Left lobe of liver (tissue), 2 donors: ENCODE measurements at regions not wholly inside any gene's neighbourhood (a gene's known extent, or its start where the extent isn't known, plus 50 kb on each side); places are given as distances from the start of the nearest gene placed in this dataset.

Source experiments
- ATAC-seq: fragments of 200-7000 bp; cut with Tn5 transposase; one replicate; pipeline ENCODE4 v1.9.1; 2020; ENCODE audit warnings: mild to moderate bottlenecking, moderate library complexity
- DNase-seq: peaks from one replicate; pipeline ENCODE4 v3.0.0-alpha.2; 2020; ENCODE audit warnings: low spot score
- donor health status: DM: no; HTN: no; CAD: no; lungs with moderate emphysema.
- donor health status: DM: no; HTN: yes; CAD: no.

GRCh38 chr3:153069598-153070510 is 92.2 kb upstream of the RAP2B start:
- no peak for ATAC-seq

GRCh38 chr3:153070511-153070868 is 91.5 kb upstream of the RAP2B start:
- DNase-seq (no peak), ATAC-seq (no peak)

More at GRCh38 chr3:153069598-153070510, 92.2 kb upstream of the RAP2B start:
- DNase-seq: no peak

GRCh38 chr3:153072382-153072781 is 89.6 kb upstream of the RAP2B start:
- ATAC-seq: no peak
- no peak for DNase-seq

DNA sequence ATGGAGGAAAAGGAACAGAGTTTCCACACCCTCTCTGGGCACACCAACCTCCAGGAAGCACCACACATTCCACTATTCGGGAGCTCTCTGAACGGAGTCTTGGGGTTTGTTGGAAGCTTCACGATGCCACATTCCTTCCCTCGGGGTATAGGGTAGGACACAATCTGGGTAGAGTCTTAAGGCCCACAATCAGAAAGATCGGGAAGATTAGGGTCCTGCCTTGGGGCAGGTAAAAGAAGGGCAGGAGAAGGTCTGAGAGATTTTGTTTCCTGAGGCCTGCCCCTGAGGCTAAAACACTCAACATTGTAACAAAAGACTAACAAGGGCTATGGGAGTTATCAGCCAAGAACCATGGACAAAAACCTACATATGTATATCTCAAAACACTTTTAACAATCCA is 89.2 kb upstream of the RAP2B start:
- no peak for ATAC-seq
- DNase-seq: no peak

DNA sequence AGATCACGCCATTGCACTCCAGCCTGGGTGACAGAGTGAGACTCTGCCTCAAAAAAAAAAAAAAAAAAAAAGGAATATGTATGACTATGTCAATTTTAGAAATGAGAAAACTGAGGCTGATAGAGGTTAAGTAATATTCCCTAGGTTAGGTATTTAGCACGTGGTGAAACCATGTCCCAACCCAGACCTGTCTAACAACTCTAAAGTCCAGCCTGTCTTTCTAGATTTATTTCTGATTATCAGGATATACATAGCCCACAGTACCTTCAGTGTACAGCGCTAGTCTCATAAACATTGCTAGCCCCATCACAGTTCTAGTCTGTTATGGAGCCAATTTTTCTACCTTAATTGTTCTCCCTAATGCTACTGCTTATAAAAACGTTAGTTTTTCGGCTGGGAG is 88.4 kb upstream of the RAP2B start:
- ATAC-seq (no peak), DNase-seq (no peak)

GRCh38 chr3:153078826-153079225 is 83.2 kb upstream of the RAP2B start:
- no peak for DNase-seq
- ATAC-seq: no peak

DNA sequence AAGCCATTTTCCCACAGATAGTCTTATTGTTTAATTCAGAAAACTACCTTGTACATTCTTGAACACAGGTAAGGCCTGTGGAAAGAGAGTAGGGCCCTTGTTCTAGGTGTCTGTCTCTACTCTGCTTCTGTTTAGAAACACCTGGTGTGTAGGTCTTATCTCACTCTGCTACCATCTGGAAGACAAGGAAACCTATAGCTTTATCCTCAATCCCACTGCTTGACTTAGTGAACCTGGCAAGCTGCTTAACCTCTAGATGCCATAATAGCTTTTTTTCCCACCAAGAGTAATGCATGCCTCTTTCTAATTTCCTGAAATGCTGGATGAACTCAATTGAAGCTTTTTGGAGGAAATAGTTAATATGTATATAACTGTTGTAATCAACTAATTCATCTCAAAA is 82.6 kb upstream of the RAP2B start:
- no peak for DNase-seq
- ATAC-seq: no peak

DNA sequence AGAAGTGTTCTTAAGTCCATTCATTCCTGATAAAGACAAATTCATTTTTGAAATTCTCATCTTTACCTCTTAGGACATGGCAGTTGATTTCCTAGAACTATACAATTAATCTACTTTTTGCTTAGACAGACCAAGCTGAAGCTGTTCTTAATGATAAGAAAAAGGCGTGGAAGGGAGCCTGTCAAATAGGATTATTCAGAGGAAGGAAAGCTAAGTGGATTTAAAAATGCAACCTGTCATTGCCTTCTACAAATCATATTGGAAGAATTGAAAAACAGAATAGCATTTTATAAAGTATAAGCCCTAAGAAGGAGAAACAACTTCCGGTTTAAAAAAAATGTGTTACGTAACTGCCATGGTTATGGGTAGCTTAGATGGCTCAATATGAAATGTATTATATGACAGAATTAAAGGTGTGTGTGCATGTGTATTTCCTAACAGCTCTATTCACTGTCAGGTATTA is 81.2 kb upstream of the RAP2B start:
- no peak for ATAC-seq
- DNase-seq: no peak

GRCh38 chr3:153084431-153084830 is 77.6 kb upstream of the RAP2B start:
- no peak for DNase-seq
- ATAC-seq: no peak

DNA sequence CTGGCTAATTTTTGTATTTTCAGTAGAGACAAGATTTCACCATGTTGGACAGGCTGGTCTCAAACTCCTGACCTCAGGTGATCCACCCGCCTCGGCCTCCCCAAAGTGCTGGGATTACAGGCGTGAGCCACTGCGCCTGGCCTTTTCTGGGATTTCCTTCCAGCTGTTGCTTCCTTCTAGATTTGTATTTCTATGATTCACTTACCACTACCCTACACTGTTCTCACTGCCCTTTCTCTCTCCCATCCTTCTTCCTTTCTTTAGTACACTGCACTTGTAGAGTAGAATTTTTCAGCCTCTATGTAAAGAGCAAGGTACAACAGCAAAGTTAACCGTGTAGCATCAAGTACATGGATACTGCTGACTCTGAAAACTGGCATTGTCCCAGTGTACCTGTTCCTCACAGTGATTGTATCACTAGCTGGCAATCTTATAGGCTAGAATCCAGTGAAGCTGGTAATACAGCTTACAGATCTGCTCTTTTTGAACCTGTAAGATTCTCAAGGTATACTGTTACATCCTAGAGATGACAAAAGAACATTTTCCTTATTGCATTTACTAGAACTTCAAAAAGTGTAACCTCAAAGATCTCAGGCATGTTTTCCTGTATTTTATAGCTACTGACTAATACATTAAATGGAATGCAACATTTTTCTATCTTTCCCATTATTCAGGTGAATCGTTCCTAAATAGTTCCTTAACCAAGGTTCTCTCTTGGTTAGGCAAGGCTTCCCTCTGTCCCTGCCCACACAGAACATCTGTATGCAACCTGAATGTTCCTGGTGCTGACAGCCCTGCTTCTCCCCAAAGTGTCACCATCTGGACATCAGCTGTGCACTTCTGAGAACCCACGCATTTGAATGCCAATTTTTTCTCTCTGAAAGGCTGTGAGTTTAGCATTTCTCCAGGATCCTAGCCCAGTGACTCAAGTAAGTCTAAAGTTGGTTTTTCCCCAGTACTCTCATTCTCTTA is 74.1 kb upstream of the RAP2B start:
- DNase-seq: no peak
- ATAC-seq: no peak

GRCh38 chr3:153089620-153090019 is 72.4 kb upstream of the RAP2B start:
- DNase-seq: no peak
- ATAC-seq: no peak

GRCh38 chr3:153090973-153091372 is 71.1 kb upstream of the RAP2B start:
- ATAC-seq (no peak), DNase-seq (no peak)

GRCh38 chr3:153093629-153094028 is 68.4 kb upstream of the RAP2B start:
- DNase-seq (no peak), ATAC-seq (no peak)

DNA sequence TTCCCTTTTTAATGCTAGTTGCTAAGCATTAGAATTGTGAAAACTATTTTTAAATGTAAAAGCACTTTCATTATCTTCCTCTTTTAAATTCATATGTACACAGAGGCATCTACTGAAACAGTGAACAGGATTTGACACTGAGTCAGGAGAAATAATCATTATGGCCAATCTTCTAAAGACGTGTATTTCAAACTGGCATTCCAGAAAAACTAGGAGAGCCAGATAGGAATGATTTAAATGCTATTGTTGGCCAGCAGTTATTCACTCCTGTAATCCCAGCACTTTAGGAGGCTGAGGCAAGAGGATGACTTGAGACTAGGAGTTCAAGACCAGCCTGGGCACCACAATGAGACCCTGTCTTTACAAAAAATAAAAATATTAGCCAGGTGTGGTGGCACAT is 67.6 kb upstream of the RAP2B start:
- ATAC-seq (no peak), DNase-seq (no peak)

DNA sequence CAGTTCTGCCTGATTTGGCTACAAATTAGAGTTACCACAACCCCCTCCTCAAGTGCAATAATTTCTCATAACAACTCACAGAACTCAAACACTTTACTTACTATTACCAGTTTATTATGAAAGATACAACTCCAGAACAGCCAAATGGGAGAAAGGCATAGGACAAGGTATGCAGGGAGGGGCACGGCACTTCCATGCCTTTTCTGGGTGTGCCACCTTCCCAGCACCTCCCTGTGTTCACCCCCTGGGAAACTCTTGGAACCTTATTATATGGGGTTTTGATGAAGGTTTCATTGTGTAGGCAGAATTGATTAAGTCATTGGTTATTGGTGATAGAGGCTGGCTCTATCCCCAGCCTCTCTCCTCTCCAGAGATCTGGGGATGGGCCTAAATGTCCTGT is 66.6 kb upstream of the RAP2B start:
- DNase-seq (no peak), ATAC-seq (no peak)

GRCh38 chr3:153096731-153097131 is 65.3 kb upstream of the RAP2B start:
- DNase-seq (no peak), ATAC-seq (no peak)

DNA sequence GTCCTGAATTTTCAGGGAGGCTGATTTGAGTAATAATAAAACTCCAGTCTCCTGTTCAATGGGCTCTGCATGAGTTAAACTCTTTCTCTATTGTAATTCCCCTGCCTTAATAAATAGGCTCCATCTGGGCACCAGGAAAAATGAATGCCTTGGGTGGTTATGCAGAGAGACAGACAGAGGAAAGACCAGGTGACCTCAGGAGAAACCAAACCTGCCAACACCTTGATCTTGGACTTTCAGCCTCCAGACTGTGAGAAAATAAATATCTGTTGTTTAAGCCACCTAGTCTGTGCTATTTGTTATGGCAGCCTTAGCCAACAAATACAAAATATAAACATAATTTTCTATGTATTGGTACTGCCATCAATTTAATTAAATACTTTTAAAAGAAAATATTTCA is 64.8 kb upstream of the RAP2B start:
- ATAC-seq (no peak), DNase-seq (no peak)

GRCh38 chr3:153099131-153099530 is 62.9 kb upstream of the RAP2B start:
- ATAC-seq: no peak
- DNase-seq: no peak

DNA sequence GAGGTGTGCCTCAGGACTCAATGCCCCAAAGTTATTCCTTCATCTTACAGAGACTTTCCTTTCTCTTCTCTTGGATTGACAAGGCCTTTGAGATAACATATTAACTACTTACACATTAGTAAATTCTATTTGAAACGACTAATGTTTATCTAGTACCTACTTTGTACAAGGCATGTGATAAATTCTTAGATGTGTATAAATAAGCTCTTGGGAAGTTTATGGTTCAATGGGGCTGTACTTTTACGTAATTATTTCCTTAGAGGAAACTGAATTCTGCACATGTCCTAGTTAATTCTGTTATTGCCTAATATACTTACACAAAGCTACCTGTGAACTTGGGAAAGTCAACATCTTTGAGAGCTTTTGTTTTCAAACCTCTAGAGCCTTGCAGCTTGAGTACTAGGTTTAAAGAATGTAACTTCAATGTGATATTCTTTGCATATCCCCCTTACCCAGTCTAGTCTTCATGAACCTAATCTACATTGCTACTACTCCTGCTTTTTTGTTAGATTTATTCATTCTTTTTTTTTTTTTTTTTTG is 58.5 kb upstream of the RAP2B start:
- no peak for ATAC-seq
- no peak for DNase-seq

- DNase-seq (no peak), ATAC-seq (no peak)
These were observed 52.0 kb upstream of the RAP2B start for GRCh38 chr3:153110041-153110440.

DNA sequence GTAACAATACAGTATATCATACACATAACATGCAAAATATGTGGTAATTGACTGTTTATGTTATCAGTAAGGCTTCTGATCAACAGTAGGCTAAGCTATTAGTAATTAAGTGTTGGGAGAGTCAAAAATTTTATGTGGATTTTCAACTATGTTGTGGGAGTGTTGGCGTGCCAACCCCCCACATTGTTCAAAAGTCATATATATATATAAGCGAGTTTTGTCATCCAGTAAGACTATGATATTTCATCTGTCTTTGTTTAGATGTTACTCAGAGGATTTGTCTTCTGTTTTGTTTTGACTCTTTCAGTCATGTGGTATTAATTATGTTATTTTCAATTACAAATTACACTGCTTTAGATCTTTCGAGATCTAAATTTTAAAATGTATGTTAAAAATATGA is 51.0 kb upstream of the RAP2B start:
- ATAC-seq: no peak
- no peak for DNase-seq
